Chondrocyte (in vitro differentiated cells): ENCODE measurements at regions not wholly inside any gene's neighbourhood (a gene's known extent, or its start where the extent isn't known, plus 50 kb on each side); places are given as distances from the start of the nearest gene placed in this dataset.

Experiments
- DNase-seq: peaks from one replicate; pipeline ENCODE4 v3.0.0; 2021; ENCODE audit warnings: mixed read lengths, low spot score
- H3K27ac Mint-ChIP-seq: one replicate; pipeline ENCODE4 v1.8.0; 2021; ENCODE audit warnings: mild to moderate bottlenecking, moderate library complexity, mixed read lengths; ENCODE audit not compliant: unreplicated experiment
- H3K27me3 Mint-ChIP-seq: 2 replicates; pipeline ENCODE4 v1.8.0; 2021; ENCODE audit warnings: low read depth, mixed read lengths
- H3K36me3 Mint-ChIP-seq: 2 replicates; pipeline ENCODE4 v1.8.0; 2021; ENCODE audit warnings: low read depth, mixed read lengths
- H3K4me1 Mint-ChIP-seq: 2 replicates; pipeline ENCODE4 v1.8.0; 2021; ENCODE audit warnings: low read depth, mild to moderate bottlenecking, mixed read lengths
- H3K4me3 Mint-ChIP-seq: one replicate; pipeline ENCODE4 v1.8.0; 2021; ENCODE audit warnings: mild to moderate bottlenecking, moderate library complexity, mixed read lengths; ENCODE audit not compliant: unreplicated experiment
- H3K9me3 Mint-ChIP-seq: 2 replicates; pipeline ENCODE4 v1.8.0; 2021; ENCODE audit warnings: low read depth, mixed read lengths
- TF ChIP-seq, protein P1 (sequence below): fragments of 200-600 bp; sonication (generic); IDR thresholded peaks from 2 replicates; pipeline ENCODE4 v1.5.0; 2021; ENCODE audit warnings: antibody characterized with exemption, mild to moderate bottlenecking, moderate library complexity

DNA sequence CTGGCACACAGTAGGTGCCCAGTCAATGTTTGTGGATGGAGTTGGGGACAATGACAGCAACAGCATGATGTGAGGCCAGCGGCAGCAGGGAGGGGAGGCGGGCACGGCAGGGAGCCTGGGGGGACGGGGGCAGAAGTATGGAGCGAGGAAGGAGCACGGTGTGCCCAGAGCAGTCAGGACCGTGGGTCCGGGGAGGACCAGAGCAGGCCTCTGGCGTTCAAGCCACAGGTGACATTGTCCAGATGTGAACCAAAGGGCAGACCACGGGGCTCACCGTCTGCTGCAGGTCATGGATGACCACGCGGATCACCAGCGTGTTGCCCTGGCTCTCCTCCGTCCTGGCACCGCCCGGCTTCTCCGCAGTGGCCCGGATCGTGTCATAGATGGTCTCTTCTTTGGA lies 105.5 kb downstream of the SHANK2 start:
- no peak for DNase-seq
- H3K27ac Mint-ChIP-seq: no peak overlapping the region

DNA sequence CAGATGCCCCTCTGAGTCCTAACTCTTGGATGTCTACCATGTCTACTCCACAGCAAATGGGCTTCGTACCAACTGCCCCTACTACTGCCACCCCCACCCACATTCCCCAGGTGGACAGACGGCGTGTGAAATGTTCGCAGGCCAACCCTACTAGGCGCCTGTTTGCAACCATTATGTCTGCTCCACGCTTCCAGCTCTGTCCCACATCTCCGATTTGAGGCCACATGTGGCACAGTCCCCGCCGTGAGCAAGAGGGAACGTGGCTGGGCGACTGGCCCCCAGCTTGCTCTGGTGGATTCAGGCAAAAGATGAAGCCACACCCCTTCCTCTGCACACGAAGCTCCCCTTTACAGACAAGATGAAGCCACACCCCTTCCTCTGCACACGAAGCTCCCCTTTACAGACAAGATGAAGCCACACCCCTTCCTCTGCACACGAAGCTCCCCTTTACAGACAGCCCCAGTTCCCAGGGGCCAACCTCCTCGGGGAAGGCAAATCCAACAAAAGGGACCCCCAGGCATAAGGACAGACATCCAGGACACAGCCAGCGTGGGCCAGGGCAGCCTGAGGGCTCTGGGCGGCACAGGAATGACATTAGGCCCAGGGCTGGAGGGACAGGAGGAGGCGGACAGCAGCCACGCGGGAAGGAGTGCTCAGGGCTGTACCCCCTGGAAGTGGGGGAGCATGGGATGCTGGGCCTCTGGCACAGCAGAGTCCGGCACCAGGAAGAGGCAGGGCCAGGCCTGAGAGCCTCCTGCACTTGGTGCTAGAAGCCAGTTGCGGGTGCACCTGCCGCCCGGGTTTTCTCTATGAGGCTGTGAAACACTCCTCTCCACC lies 106.2 kb downstream of the SHANK2 start:
- Mint-ChIP-seq H3K4me1 (no peaks in the 10 kb centered on the region), H3K27ac (no peak overlapping the region), H3K27me3 (peaks cover 29% of the 10 kb centered on the region), H3K9me3 (peaks cover 6% of the 10 kb centered on the region), H3K36me3 (no peaks in the 10 kb centered on the region), H3K4me3 (no peak overlapping the region)
- DNase-seq: no peak
- TF ChIP-seq, protein P1, sequence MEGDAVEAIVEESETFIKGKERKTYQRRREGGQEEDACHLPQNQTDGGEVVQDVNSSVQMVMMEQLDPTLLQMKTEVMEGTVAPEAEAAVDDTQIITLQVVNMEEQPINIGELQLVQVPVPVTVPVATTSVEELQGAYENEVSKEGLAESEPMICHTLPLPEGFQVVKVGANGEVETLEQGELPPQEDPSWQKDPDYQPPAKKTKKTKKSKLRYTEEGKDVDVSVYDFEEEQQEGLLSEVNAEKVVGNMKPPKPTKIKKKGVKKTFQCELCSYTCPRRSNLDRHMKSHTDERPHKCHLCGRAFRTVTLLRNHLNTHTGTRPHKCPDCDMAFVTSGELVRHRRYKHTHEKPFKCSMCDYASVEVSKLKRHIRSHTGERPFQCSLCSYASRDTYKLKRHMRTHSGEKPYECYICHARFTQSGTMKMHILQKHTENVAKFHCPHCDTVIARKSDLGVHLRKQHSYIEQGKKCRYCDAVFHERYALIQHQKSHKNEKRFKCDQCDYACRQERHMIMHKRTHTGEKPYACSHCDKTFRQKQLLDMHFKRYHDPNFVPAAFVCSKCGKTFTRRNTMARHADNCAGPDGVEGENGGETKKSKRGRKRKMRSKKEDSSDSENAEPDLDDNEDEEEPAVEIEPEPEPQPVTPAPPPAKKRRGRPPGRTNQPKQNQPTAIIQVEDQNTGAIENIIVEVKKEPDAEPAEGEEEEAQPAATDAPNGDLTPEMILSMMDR: no peak

More for the DNA sequence above, 105.5 kb downstream of the SHANK2 start:
- peaks cover 6% of the 10 kb centered on the region for H3K9me3 Mint-ChIP-seq
- no peaks in the 10 kb centered on the region for H3K36me3 Mint-ChIP-seq
- no peak overlapping the region for H3K4me3 Mint-ChIP-seq
- TF ChIP-seq, protein P1: no peak
- H3K4me1 Mint-ChIP-seq: no peaks in the 10 kb centered on the region
- peaks cover 35% of the 10 kb centered on the region for H3K27me3 Mint-ChIP-seq

DNA sequence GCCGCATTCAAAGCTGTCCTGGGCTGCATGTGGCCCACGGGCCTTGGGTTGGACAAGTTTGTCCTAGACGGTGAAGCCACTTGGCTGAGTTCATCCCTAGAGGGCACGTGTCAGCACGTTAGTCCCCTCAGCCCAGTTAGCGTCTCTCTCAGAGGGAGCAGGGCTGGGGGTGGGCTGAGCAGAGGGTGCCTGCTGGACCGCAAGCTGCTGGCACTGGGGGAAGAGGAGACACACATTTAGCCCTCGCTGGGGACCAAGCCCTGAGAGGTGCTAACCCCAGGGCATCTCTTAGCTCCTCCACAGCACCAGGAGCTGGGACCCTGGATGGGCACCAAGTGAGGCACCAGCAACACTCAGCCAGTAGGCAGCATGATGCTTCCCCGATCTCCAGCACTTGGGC lies 107.0 kb downstream of the SHANK2 start:
- TF ChIP-seq, protein P1: no peak
- Mint-ChIP-seq H3K27ac (no peak overlapping the region), H3K27me3 (peaks cover 26% of the 10 kb centered on the region), H3K4me1 (no peaks in the 10 kb centered on the region), H3K4me3 (no peak overlapping the region), H3K9me3 (peaks cover 6% of the 10 kb centered on the region), H3K36me3 (no peaks in the 10 kb centered on the region)
- no peak for DNase-seq

DNA sequence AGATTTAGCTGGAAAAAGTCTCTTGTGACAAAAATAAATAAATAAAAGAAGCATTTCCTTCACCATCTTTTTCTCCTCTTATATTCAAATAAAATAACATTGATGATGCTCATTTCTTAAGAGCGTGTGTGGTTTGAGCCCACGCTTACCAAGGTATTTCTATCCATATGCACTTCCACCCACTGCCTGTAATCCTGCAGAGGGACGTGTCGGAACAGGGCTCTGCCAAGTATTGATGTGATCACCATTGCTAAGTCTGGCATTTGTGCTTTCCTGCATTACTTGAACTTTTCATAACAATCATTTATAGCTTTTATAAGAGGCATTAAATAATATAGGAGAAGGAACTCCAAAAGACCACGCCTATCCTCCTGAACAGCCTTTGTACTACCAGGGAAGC lies 107.6 kb downstream of the SHANK2 start:
- H3K27ac Mint-ChIP-seq: no peak overlapping the region
- H3K4me3 Mint-ChIP-seq: no peak overlapping the region
- H3K4me1 Mint-ChIP-seq: peaks cover 6% of the 10 kb centered on the region
- H3K9me3 Mint-ChIP-seq: peaks cover 6% of the 10 kb centered on the region
- peaks cover 26% of the 10 kb centered on the region for H3K27me3 Mint-ChIP-seq
- H3K36me3 Mint-ChIP-seq: no peaks in the 10 kb centered on the region
- TF ChIP-seq, protein P1: no peak
- DNase-seq: no peak

- Mint-ChIP-seq H3K9me3 (peaks cover 6% of the 10 kb centered on the region), H3K4me1 (peaks cover 11% of the 10 kb centered on the region), H3K27me3 (peaks cover 26% of the 10 kb centered on the region), H3K4me3 (no peak overlapping the region), H3K27ac (no peak overlapping the region), H3K36me3 (no peaks in the 10 kb centered on the region)
- no peak for DNase-seq
- TF ChIP-seq, protein P1: no peak
Measured at GRCh38 chr11:71144010-71144409, 108.4 kb downstream of the SHANK2 start.
